OCI-LY3 (cell line): ENCODE measurements at regions not wholly inside any gene's neighbourhood (a gene's known extent, or its start where the extent isn't known, plus 50 kb on each side); places are given as distances from the start of the nearest gene placed in this dataset.

Experiments
- EZH2phosphoT487 ChIP-seq: fragments of 200-600 bp; shearing (Covaris generic); IDR thresholded peaks from 2 replicates; pipeline ENCODE4 v1.6.1; 2018; ENCODE audit warnings: antibody characterized with exemption, mixed run types, low read depth
- TF ChIP-seq, protein P1 (sequence below): fragments of 200-600, 300-600 bp; sonication (generic); IDR thresholded peaks from 2 replicates; pipeline ENCODE4 v1.5.1; 2014; ENCODE audit warnings: antibody characterized with exemption, low read length, low read depth

DNA sequence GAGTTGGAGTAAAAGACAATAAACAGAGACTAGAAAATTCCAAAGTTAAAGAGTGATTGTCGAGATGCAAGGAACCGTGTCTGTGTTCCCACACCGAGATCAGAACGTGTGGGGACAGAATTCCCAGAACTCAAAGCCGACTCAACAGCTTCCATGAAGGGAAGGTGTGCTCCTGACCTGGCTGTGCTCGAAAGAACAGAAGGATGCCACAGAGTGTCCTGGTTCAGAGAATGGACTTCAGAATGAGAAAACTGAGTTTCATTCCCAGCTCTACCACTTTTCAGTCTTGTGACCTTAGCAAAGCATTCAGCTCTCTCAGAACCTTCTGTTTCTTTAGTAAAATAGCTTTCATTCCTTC is 420.0 kb upstream of the SLC30A5 start:
- TF ChIP-seq, protein P1, sequence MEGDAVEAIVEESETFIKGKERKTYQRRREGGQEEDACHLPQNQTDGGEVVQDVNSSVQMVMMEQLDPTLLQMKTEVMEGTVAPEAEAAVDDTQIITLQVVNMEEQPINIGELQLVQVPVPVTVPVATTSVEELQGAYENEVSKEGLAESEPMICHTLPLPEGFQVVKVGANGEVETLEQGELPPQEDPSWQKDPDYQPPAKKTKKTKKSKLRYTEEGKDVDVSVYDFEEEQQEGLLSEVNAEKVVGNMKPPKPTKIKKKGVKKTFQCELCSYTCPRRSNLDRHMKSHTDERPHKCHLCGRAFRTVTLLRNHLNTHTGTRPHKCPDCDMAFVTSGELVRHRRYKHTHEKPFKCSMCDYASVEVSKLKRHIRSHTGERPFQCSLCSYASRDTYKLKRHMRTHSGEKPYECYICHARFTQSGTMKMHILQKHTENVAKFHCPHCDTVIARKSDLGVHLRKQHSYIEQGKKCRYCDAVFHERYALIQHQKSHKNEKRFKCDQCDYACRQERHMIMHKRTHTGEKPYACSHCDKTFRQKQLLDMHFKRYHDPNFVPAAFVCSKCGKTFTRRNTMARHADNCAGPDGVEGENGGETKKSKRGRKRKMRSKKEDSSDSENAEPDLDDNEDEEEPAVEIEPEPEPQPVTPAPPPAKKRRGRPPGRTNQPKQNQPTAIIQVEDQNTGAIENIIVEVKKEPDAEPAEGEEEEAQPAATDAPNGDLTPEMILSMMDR: no peak
- no peak for TF ChIP-seq EZH2phosphoT487
